Keratinocyte (primary cell): ENCODE measurements at regions not wholly inside any gene's neighbourhood (a gene's known extent, or its start where the extent isn't known, plus 50 kb on each side); places are given as distances from the start of the nearest gene placed in this dataset.

Experiments
- DNase-seq: peaks from one replicate; pipeline ENCODE4 v3.0.0-alpha.2; 2011; ENCODE audit warnings: low read depth, missing footprints, low spot score
- FAIRE-seq: peaks from 2 replicates; lab custom pipeline; 2011; peaks lifted over from hg19 to GRCh38; lab: Jason Lieb, UNC
- H2AFZ ChIP-seq: 2 replicates; pipeline ENCODE4 v1.6.0; 2012; ENCODE audit warnings: low read length, control low read depth, inconsistent platforms; ENCODE audit not compliant: control insufficient read depth
- H3K27ac ChIP-seq: 2 replicates; pipeline ENCODE4 v1.5.1; 2011; ENCODE audit warnings: low read length; ENCODE audit not compliant: control insufficient read depth, insufficient read depth
- H3K27me3 ChIP-seq: 3 replicates; pipeline ENCODE4 v1.6.0; 2011; ENCODE audit warnings: low read length; ENCODE audit not compliant: control insufficient read depth, insufficient read depth; ENCODE audit errors: extremely low read depth
- H3K36me3 ChIP-seq, 2 experiments: 2 replicates in 1 of 2; 3 replicates in 1 of 2; pipeline ENCODE4 v1.5.1; 2011; ENCODE audit warnings: low read length in 2 of 2, mild to moderate bottlenecking in 1 of 2; ENCODE audit not compliant: control insufficient read depth in 2 of 2, insufficient read depth in 2 of 2; ENCODE audit errors: extremely low read depth in 1 of 2
- H3K4me1 ChIP-seq: 3 replicates; pipeline ENCODE4 v1.5.1; 2011; ENCODE audit warnings: low read length; ENCODE audit not compliant: control insufficient read depth, insufficient read depth; ENCODE audit errors: extremely low read depth
- H3K4me2 ChIP-seq: 3 replicates; pipeline ENCODE4 v1.6.0; 2011; ENCODE audit warnings: low read depth, low read length; ENCODE audit not compliant: control insufficient read depth, insufficient read depth; ENCODE audit errors: extremely low read depth
- H3K4me3 ChIP-seq, 3 experiments: fragments of 200-600 bp in 1 of 3; sonication (generic) in 1 of 3; 2 replicates in 2 of 3; 3 replicates in 1 of 3; pipeline ENCODE4 v1.5.1; 2011 to 2016; ENCODE audit warnings: low read length in 3 of 3, mild to moderate bottlenecking in 3 of 3, control low read depth in 2 of 3, inconsistent platforms in 1 of 3, low read depth in 1 of 3, mixed read lengths in 1 of 3, mixed run types in 1 of 3, moderate library complexity in 1 of 3; ENCODE audit not compliant: control insufficient read depth in 2 of 3, insufficient read depth in 2 of 3; ENCODE audit errors: extremely low read depth in 1 of 3
- H3K79me2 ChIP-seq: 2 replicates; pipeline ENCODE4 v1.6.0; 2012; ENCODE audit warnings: low read length; ENCODE audit not compliant: control insufficient read depth, insufficient read depth
- H3K9ac ChIP-seq: 3 replicates; pipeline ENCODE4 v1.6.0; 2011; ENCODE audit warnings: low read length; ENCODE audit not compliant: control insufficient read depth, insufficient read depth; ENCODE audit errors: extremely low read depth
- H3K9me1 ChIP-seq: 3 replicates; pipeline ENCODE4 v1.6.0; 2011; ENCODE audit warnings: low read length; ENCODE audit not compliant: control insufficient read depth, insufficient read depth; ENCODE audit errors: extremely low read depth
- H3K9me3 ChIP-seq: 2 replicates; pipeline ENCODE4 v1.5.1; 2012; ENCODE audit warnings: low read depth, low read length; ENCODE audit not compliant: control insufficient read depth
- H4K20me1 ChIP-seq: 3 replicates; pipeline ENCODE4 v1.6.0; 2011; ENCODE audit warnings: low read length; ENCODE audit not compliant: control insufficient read depth, insufficient read depth; ENCODE audit errors: extremely low read depth
- EZH2 ChIP-seq: IDR thresholded peaks from one replicate; pipeline ENCODE4 v1.6.1; 2012; ENCODE audit warnings: inconsistent platforms, mild to moderate bottlenecking, low read length, moderate library complexity
- dilution Hi-C: fragments of 300-500 bp; cut with MboI; formaldehyde crosslinking; loops from one replicate; pipeline ENCODE4 v1.7.0; 2020; ENCODE audit warnings: low sequenced_read_pairs; ENCODE audit not compliant: extremely low pct_ligation_motif_present
- TF ChIP-seq, protein P1 (sequence below), 3 experiments: IDR thresholded peaks in 1 of 3; conservative IDR thresholded peaks in 1 of 3; optimal IDR thresholded peaks in 1 of 3; 2 replicates in 2 of 3; 3 replicates in 1 of 3; pipeline versions ENCODE3 to v1.5.1; 2011; ENCODE audit warnings: low read length in 3 of 3, mild to moderate bottlenecking in 3 of 3, moderate library complexity in 2 of 3, control low read depth in 1 of 3, inconsistent platforms in 1 of 3; ENCODE audit not compliant: insufficient read depth in 2 of 3; ENCODE audit errors: extremely low read depth in 1 of 3

DNA sequence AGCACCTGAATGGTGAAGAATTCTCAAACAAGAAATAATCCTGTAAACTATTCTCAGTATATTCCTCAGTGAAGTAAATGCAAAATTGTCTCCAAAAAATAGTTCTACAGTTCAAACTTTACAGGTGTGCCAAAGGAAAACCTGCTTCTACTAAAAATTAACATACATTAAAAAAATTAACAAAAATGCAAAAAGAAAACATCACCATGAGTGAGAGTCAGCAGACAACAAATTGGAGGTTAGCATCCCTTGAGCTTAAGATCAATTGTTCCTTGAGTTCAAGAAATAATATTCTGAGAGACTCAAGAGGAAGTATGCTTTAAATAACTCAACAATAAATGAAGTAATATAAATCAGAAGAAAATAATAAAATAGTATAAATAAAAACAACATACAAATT is 278.4 kb upstream of the MME start:
- no peak overlapping the region for H3K4me3 ChIP-seq
- no peaks in the 10 kb centered on the region for H3K27me3 ChIP-seq
- H3K79me2 ChIP-seq = no peaks in the 10 kb centered on the region
- FAIRE-seq = no peak
- no peak overlapping the region for H2AFZ ChIP-seq
- H3K36me3 ChIP-seq = no peaks in the 10 kb centered on the region
- no peaks in the 10 kb centered on the region for H4K20me1 ChIP-seq
- no peaks in the 10 kb centered on the region for H3K9me3 ChIP-seq
- no peak overlapping the region for H3K9ac ChIP-seq
- no peaks in the 10 kb centered on the region for H3K9me1 ChIP-seq
- H3K4me2 ChIP-seq = no peak overlapping the region
- no peaks in the 10 kb centered on the region for H3K4me1 ChIP-seq
- no peak overlapping the region for H3K27ac ChIP-seq
- DNase-seq = no peak
- dilution Hi-C loops = no loop called here
- TF ChIP-seq, protein P1, sequence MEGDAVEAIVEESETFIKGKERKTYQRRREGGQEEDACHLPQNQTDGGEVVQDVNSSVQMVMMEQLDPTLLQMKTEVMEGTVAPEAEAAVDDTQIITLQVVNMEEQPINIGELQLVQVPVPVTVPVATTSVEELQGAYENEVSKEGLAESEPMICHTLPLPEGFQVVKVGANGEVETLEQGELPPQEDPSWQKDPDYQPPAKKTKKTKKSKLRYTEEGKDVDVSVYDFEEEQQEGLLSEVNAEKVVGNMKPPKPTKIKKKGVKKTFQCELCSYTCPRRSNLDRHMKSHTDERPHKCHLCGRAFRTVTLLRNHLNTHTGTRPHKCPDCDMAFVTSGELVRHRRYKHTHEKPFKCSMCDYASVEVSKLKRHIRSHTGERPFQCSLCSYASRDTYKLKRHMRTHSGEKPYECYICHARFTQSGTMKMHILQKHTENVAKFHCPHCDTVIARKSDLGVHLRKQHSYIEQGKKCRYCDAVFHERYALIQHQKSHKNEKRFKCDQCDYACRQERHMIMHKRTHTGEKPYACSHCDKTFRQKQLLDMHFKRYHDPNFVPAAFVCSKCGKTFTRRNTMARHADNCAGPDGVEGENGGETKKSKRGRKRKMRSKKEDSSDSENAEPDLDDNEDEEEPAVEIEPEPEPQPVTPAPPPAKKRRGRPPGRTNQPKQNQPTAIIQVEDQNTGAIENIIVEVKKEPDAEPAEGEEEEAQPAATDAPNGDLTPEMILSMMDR (optimal IDR thresholded peaks at IDR 0.05 in 1 of 3, IDR thresholded peaks at IDR 0.05 in 1 of 3, conservative IDR thresholded peaks at IDR 0.05 in 1 of 3; ENCODE audit: extremely low read depth in 1 of 3, insufficient read depth in 2 of 3, low read length in 3 of 3) = no peak
- no peak for TF ChIP-seq EZH2

DNA sequence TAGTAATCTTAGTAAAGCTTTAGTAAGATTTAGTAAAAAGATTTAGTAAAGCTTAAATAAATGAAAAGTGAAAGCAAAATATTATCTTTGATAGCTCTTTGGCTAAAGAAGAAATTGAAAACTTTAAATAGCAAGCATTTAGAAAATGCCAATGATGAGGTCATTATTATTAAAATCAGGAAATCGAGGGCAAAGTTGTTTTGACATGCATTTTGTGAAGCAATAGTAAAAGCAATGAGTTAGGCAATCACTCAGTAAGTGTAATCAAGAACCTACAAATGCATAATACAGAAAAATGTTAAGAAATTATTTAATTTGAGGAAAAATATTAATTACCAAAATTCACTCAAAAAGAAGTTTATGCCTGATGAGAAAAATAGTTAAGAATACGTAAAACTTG is 280.3 kb upstream of the MME start:
- no peaks in the 10 kb centered on the region for H3K27me3 ChIP-seq
- dilution Hi-C loops = loop anchor here (25.0 kb wide), 1 partner anchor 538 kb away; no protein-coding TSS in a partner anchor
- H3K79me2 ChIP-seq = no peaks in the 10 kb centered on the region
- no peaks in the 10 kb centered on the region for H3K9me3 ChIP-seq
- H3K4me2 ChIP-seq = no peak overlapping the region
- TF ChIP-seq EZH2 = no peak
- TF ChIP-seq, protein P1 (optimal IDR thresholded peaks at IDR 0.05 in 1 of 3, IDR thresholded peaks at IDR 0.05 in 1 of 3, conservative IDR thresholded peaks at IDR 0.05 in 1 of 3; ENCODE audit: extremely low read depth in 1 of 3, insufficient read depth in 2 of 3, low read length in 3 of 3) = no peak
- H2AFZ ChIP-seq = no peak overlapping the region
- DNase-seq (no peak), FAIRE-seq (no peak)
- no peaks in the 10 kb centered on the region for H3K9me1 ChIP-seq
- H3K4me3 ChIP-seq = no peak overlapping the region
- H3K27ac ChIP-seq = no peak overlapping the region
- H4K20me1 ChIP-seq = no peaks in the 10 kb centered on the region
- H3K9ac ChIP-seq = no peak overlapping the region
- peaks cover 2% of the 10 kb centered on the region for H3K4me1 ChIP-seq
- no peaks in the 10 kb centered on the region for H3K36me3 ChIP-seq
